ENCODE measurements at regions not wholly inside any gene's neighbourhood (a gene's known extent, or its start where the extent isn't known, plus 50 kb on each side); places are given as distances from the start of the nearest gene placed in this dataset.

DNA sequence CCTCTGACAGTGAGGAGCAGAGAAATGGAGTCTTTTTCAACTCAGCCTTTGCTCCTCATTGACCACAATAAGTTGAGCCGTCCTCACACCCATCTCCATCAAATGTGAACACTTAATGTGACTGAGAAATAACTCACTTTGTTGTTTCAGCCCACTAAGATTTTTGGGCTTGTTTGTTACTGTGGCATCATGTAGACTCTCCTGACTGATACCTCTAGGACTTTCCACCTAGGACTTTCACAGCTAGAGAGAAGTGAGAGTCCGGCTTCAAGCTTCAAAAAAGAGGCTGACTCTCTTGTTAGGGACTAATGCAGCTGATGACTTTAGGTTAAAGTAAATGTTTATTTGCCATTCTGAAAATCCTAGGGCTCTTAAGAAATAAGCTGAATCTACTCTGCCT lies 435.0 kb downstream of the TMEM114 start:
- no peaks in the 10 kb centered on the region for H3K36me3 ChIP-seq (replicated peaks in 1 of 2; ENCODE audit: control extremely low read depth in 1 of 2, control insufficient read depth in 1 of 2, extremely low read depth in 1 of 2, insufficient read depth in 2 of 2, low read length in 1 of 2)
- no peaks in the 10 kb centered on the region for H4K20me1 ChIP-seq (ENCODE audit: control insufficient read depth, insufficient read depth, low read length, poor library complexity, severe bottlenecking)
- H3K27ac Mint-ChIP-seq = no peak overlapping the region
- no peaks in the 10 kb centered on the region for H3K4me1 ChIP-seq (ENCODE audit: control insufficient read depth in 2 of 2, insufficient read depth in 2 of 2, low read length in 2 of 2)
- DNase-seq (no peak), ATAC-seq (ENCODE audit: low read depth) (no peak)
- no peak overlapping the region for H3K4me3 ChIP-seq (ENCODE audit: control extremely low read depth in 1 of 5, extremely low read depth in 1 of 5, insufficient read depth in 1 of 5, low read depth in 2 of 5, low read length in 4 of 5)
- no peak overlapping the region for H2AFZ ChIP-seq (ENCODE audit: insufficient read depth, low read depth, low read length, poor library complexity, severe bottlenecking)
- no peaks in the 10 kb centered on the region for H3K4me1 Mint-ChIP-seq
- no peaks in the 10 kb centered on the region for H3K27me3 ChIP-seq (replicated peaks in 1 of 4; ENCODE audit: control extremely low read depth in 1 of 4, control insufficient read depth in 3 of 4, insufficient read depth in 4 of 4, low read length in 3 of 4)
- no peak overlapping the region for H3K4me2 ChIP-seq (replicated peaks; ENCODE audit: low read depth, low read length, poor library complexity, severe bottlenecking)
- no peak overlapping the region for H3K4me3 Mint-ChIP-seq
- TF ChIP-seq EZH2 (IDR thresholded peaks at IDR 0.05; ENCODE audit: borderline replicate concordance, insufficient read depth, low read depth, low read length, poor library complexity, severe bottlenecking) = no peak
- TF ChIP-seq, protein P1, sequence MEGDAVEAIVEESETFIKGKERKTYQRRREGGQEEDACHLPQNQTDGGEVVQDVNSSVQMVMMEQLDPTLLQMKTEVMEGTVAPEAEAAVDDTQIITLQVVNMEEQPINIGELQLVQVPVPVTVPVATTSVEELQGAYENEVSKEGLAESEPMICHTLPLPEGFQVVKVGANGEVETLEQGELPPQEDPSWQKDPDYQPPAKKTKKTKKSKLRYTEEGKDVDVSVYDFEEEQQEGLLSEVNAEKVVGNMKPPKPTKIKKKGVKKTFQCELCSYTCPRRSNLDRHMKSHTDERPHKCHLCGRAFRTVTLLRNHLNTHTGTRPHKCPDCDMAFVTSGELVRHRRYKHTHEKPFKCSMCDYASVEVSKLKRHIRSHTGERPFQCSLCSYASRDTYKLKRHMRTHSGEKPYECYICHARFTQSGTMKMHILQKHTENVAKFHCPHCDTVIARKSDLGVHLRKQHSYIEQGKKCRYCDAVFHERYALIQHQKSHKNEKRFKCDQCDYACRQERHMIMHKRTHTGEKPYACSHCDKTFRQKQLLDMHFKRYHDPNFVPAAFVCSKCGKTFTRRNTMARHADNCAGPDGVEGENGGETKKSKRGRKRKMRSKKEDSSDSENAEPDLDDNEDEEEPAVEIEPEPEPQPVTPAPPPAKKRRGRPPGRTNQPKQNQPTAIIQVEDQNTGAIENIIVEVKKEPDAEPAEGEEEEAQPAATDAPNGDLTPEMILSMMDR (IDR thresholded peaks at IDR 0.05) = no peak
- H3K9ac ChIP-seq (ENCODE audit: low read length) = no peak overlapping the region
- intact Hi-C loops (cut with micrococcal nuclease) = no loop called here
- CTCF ChIA-PET = no interaction called here
- H3K9me3 Mint-ChIP-seq (ENCODE audit: insufficient read depth) = peaks cover 5% of the 10 kb centered on the region
- no peaks in the 10 kb centered on the region for H3K9me3 ChIP-seq (ENCODE audit: control extremely low read depth in 1 of 3, control insufficient read depth in 2 of 3, insufficient read depth in 1 of 3, low read length in 2 of 3)
- no peaks in the 10 kb centered on the region for H3K27me3 Mint-ChIP-seq
- H3K27ac ChIP-seq (ENCODE audit: low read length in 2 of 2) = no peak overlapping the region
- H3K79me2 ChIP-seq (ENCODE audit: control insufficient read depth, insufficient read depth, low read length) = no peaks in the 10 kb centered on the region
- no CpG with 5 or more reads among the region's 2 CpGs for WGBS (ENCODE audit: insufficient coverage)
- POLR2A ChIA-PET = no interaction called here

DNA sequence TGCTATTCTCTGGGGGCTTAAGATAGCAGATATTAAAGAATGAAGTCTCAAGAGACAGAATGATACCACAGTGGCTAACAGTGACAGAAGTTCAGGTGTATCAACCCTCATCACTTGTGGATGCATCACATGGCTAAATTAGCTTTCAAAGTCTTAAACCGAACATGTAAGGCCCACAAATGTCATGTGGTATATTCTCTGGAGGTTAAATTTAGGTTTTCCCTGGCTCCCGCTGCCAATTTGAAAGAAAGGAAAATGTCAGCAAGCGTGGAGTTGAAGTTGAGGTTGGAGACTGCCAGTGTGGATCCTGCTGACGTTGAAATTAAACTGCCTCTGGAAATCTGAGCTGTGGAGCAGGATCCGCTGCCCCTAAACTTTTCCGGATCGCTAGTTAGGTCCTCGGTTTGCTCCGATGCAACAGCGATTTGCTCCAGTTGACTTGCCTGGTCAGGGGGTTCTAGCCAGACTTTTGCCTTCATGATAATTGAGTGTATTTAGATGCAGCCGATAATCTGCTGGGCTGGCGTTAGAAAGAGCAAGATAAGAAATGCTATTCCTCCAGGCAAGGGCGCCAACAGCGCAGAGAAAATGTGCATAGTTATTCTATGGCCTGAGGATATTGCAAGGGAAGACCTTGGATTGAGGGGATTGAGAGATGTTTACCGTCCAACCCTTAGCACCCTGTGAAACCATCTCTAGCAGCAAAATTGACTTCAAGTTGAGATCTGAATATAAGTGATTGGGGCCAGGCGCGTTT lies 443.9 kb downstream of the TMEM114 start:
- no peak for TF ChIP-seq EZH2 (IDR thresholded peaks at IDR 0.05; ENCODE audit: borderline replicate concordance, insufficient read depth, low read depth, low read length, poor library complexity, severe bottlenecking)
- TF ChIP-seq, protein P1 (IDR thresholded peaks at IDR 0.05) = no peak

More for the DNA sequence above, 443.9 kb downstream of the TMEM114 start:
- Histone ChIP-seq H3K9ac (ENCODE audit: low read length) (no peak overlapping the region), H3K27me3 (replicated peaks in 1 of 4; ENCODE audit: control extremely low read depth in 1 of 4, control insufficient read depth in 3 of 4, insufficient read depth in 4 of 4, low read length in 3 of 4) (no peaks in the 10 kb centered on the region), H4K20me1 (ENCODE audit: control insufficient read depth, insufficient read depth, low read length, poor library complexity, severe bottlenecking) (no peaks in the 10 kb centered on the region), H3K4me3 (ENCODE audit: control extremely low read depth in 1 of 5, extremely low read depth in 1 of 5, insufficient read depth in 1 of 5, low read depth in 2 of 5, low read length in 4 of 5) (no peak overlapping the region), H3K36me3 (replicated peaks in 1 of 2; ENCODE audit: control extremely low read depth in 1 of 2, control insufficient read depth in 1 of 2, extremely low read depth in 1 of 2, insufficient read depth in 2 of 2, low read length in 1 of 2) (no peaks in the 10 kb centered on the region), H3K27ac (ENCODE audit: low read length in 2 of 2) (no peak overlapping the region), H3K9me3 (ENCODE audit: control extremely low read depth in 1 of 3, control insufficient read depth in 2 of 3, insufficient read depth in 1 of 3, low read length in 2 of 3) (peaks cover 0 to 12% (median 0%) of the 10 kb centered on the region in 3 donors), H3K4me2 (replicated peaks; ENCODE audit: low read depth, low read length, poor library complexity, severe bottlenecking) (no peak overlapping the region), H3K79me2 (ENCODE audit: control insufficient read depth, insufficient read depth, low read length) (no peaks in the 10 kb centered on the region), H2AFZ (ENCODE audit: insufficient read depth, low read depth, low read length, poor library complexity, severe bottlenecking) (no peak overlapping the region), H3K4me1 (ENCODE audit: control insufficient read depth in 2 of 2, insufficient read depth in 2 of 2, low read length in 2 of 2) (no peaks in the 10 kb centered on the region)
- ATAC-seq (ENCODE audit: low read depth) (no peak), DNase-seq (no peak)
- WGBS (ENCODE audit: insufficient coverage) = 91% methylated on average over 17 of the region's 17 CpGs
- H3K27me3 Mint-ChIP-seq = no peaks in the 10 kb centered on the region
- intact Hi-C loops (cut with micrococcal nuclease) = no loop called here
- CTCF ChIA-PET = no interaction called here
- no peak overlapping the region for H3K27ac Mint-ChIP-seq
- POLR2A ChIA-PET = no interaction called here
- no peaks in the 10 kb centered on the region for H3K4me1 Mint-ChIP-seq
- no peaks in the 10 kb centered on the region for H3K9me3 Mint-ChIP-seq (ENCODE audit: insufficient read depth)
- no peak overlapping the region for H3K4me3 Mint-ChIP-seq
